Erythroblast (primary cell): ENCODE measurements at regions not wholly inside any gene's neighbourhood (a gene's known extent, or its start where the extent isn't known, plus 50 kb on each side); places are given as distances from the start of the nearest gene placed in this dataset.

Experiments used
- DNase-seq, 2 experiments: peaks; one replicate each; lab custom pipeline; 2025; lab: John Stamatoyannopoulos, UW
- GATA1 ChIP-seq: IDR thresholded peaks from 2 replicates; pipeline ENCODE4 v1.6.1; 2011; ENCODE audit warnings: low read depth, mild to moderate bottlenecking, control low read depth, low read length, moderate library complexity
- POLR2A ChIP-seq: IDR thresholded peaks from 2 replicates; pipeline ENCODE4 v1.6.1; 2011; ENCODE audit warnings: mild to moderate bottlenecking, low read length

DNA sequence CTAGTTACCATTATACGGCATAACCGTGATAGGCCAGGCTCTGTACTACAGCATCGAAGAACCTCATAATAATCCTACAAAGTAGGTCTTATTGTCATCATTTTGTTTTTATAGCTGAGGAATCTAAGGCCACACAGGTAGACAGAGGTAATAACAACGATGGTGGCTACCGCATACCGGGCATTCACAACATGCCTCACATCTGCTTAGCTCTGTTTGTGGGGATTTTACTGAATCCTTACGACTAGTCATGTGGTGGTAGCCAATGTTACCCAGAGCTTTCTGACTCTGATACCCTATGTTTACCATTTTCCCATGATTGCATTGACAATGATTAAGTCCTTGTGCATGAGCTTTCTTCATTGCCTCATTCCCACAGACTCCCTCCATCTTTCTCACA, 269.4 kb downstream of the TCF7L2 start:
- DNase-seq = no peak
- no peak for TF ChIP-seq POLR2A
- no peak for TF ChIP-seq GATA1

DNA sequence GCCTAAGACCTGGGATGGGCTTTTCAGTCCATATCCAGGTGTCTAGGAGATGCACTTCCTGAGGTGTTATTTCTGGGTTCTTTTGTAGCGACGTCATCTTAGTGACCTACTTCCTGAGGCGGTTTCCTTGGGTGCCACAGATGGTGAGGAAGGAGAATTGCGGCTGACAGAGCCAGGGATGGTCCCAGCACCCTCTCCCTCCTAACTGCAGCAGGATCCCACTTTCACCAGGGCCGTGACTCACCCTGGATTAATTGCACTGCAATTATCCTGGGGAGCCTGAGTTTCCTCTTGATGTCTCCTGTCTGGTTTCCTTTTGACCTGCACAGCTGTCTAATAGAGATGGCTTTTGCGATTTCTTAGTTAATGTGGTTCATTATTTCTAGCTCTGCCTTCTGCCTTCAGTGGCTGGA, 271.7 kb downstream of the TCF7L2 start:
- no peak for DNase-seq
- TF ChIP-seq POLR2A (no peak), GATA1 (no peak)

DNA sequence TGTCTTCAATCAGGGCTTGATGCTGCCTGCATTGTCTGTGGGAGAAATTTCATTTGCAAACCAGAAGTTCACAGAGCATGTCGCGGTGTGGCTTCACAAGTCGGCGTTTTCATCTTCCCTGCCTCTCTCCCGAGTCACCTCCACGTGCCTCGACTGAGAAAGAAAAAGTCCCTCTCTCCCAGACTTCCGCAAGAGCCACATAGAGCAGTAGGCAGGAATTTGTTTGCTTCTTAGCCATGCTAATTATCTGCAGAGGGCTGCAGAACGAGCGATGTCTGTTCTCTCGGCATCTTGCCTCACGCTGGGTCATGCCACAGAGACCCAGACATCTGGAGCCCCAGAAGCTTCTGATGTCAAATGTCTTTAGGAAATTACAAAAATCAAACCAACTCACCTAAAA, 272.2 kb downstream of the TCF7L2 start:
- no peak for TF ChIP-seq POLR2A
- TF ChIP-seq GATA1 = no peak
- DNase-seq = no peak

DNA sequence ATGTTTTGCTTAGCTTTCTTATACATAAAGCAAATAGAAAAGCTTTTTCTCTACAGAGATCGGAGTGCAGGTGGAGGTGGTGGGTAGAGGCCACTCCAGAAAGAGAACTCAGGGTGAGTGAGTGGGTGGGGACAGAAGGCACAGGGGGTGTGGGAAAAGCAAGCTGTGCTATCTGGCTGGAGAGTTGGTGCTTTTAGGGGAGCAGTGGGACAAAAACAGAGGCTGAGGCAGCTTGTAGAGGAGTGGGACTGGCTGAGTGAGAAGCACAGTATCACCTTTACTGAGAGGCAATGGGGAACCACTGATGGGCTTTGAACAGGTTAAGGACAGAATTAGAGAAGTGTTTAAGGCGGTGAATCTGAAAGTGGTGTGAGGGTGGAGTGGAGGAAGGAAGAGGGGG, 275.3 kb downstream of the TCF7L2 start:
- no peak for DNase-seq
- no peak for TF ChIP-seq POLR2A
- no peak for TF ChIP-seq GATA1

DNA sequence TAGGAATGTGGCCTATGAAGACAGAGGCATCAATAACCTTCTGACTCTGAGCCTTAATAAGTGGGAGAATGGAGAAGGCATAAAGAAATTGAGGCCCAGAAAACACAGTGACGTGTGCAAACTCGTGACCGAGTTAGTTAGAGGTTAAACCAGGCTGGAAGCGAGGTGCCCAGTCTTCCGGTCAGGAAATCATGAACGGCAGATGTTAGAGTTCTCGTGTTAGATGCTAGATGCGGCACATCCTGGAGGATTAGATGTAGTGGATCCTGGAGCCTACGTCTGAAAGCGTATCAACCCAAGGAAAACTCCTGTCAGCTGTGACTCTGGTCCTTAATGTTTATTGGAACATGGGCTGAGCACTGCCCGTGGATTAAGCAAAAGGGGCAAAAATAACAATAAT, 275.9 kb downstream of the TCF7L2 start:
- TF ChIP-seq POLR2A (no peak), GATA1 (no peak)

DNA sequence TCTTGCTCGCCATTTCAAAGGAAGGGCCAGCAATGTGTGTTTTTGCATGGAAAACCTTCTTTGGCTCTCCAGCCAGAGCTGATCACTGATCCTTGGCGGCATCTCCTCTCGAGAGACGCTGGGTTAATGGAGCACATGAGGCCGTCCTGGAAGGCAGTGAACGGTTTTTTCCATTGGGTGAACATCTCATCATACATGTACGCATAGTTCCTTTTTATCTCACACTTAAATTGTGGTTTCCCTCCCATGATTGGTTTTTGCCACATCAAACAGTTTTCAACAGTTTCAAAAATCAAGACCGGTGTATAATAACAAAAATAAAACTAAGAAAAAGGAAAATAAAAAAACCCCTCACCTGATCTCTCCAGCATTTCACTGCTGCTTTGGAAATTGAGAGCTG, 276.4 kb downstream of the TCF7L2 start:
- no peak for DNase-seq
- no peak for TF ChIP-seq GATA1
- TF ChIP-seq POLR2A = no peak

More for the DNA sequence above, 275.9 kb downstream of the TCF7L2 start:
- DNase-seq = no peak

DNA sequence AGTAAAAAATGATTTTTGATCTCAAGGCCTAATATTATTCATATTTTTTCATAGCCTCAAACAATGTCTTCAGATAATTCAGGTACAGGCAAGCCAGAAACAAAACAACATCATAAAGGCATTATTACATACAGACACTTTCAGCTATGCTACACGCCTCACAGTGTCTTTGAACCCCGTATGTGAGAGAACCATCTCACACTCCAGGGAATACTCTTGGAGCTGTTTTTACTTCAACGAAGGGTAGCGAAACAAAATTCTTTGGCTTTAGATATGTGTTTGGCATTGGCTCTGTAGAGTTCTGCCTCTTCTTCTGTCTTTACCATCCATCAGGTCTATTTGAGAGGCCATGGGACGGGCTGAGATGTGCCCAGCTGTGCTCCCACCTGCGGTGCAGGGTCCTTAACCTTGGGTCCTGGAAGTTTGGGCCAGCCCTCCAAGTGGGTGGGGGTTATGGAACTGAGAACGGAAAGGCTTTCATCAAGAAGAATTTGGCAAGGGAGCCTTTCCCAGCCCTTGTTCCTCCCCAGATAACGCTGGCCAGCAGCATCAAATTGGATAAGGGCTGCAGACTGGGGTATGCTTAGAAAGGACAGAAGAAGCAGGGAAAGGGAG, 276.9 kb downstream of the TCF7L2 start:
- no peak for TF ChIP-seq POLR2A
- TF ChIP-seq GATA1 = no peak
- no peak for DNase-seq

DNA sequence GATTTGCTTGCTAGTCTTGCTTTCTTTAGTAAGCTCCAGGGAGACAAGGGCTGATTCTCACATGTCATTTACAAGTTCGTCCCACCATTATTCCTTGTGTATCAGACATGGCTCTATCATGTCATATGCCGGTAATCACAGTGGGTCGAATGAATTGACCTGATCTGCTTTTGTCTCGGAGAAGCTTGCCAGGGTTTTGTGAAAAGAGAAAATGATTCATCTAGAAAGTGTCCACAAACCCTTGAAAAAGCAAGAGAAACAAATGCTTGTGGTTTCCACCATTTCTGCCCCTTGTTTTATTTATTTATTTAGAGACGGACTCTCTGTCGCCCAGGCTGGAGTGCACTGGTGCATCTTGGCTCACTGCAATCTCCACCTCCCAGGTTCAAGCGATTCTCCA, 278.5 kb downstream of the TCF7L2 start:
- no peak for DNase-seq
- TF ChIP-seq POLR2A (no peak), GATA1 (no peak)

DNA sequence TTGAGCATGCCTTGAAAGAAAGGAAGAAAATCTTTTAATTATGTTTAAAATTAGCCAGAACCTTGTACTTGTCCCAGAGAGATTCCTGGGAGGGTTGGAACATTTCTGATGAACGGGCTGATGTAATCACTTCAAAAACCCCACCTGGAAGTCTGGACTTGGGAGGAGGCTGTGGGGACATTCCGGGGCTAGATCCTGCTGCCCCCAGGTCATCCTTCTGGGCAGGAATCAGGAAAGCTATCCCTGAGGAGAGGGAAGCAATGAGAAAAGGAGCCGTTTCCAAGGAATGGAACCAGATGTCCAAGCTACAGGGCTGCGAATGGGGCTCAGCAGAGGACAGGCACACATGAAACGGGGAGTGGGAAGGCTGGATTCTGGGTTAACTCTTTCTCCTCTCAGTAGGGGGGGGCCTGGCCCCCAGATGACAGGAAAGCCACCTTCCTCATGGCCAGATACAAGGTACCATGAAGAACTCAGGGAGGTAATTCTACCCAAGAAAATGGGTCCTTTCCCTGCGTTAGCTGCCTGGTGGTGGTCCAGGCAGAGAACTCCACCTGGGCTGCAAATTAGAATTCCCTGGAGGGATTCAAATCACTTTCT, 280.1 kb downstream of the TCF7L2 start:
- no peak for DNase-seq
- TF ChIP-seq POLR2A = no peak
- TF ChIP-seq GATA1 = no peak

DNA sequence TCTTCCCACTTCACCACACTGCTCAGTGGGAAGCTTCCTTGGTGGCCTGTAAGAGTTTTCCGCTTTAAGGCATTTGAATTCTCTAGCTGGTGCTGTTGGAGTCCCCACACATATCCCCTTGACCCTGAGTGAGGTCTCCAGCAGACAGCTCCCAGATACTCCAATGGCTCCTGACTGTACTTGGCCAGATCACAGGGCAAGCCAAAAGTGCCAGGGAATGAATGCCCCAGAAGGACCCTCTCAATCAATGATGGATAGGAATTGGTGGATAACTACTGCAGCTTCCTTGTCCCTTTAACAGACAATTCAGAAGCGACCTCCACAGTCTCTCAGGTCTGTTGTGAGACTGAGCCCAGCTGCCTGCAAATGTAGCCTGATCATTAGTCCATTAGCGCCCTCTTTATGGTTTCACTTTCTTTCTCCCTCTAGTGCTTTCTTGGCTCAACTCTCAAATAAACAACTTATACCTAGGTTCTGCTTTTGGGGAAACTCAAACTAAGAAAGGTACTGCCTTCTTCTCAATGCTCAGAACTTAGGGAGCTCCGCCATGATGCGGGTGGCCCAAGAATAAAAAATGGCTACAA, 283.0 kb downstream of the TCF7L2 start:
- DNase-seq = no peak
- TF ChIP-seq POLR2A (no peak), GATA1 (no peak)

DNA sequence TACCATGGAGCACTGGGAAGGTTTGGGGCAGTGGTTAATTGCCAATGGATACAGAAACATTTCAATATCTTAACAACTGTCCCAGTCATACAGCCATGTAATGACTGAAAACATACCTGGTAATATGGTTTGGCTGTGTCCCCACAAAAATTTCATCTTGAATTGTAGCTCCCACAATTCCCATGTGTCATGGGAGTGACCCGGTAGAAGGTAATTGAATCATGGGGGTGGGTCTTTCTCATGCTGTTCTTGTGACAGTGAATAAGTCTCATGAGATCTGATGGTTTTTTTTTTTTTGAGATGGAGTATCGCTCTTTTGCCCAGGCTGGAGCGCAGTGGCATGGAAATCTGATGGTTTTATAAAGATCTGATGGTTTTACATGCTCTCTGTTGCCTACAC, 284.4 kb downstream of the TCF7L2 start:
- DNase-seq = no peak
- no peak for TF ChIP-seq POLR2A
- TF ChIP-seq GATA1 = no peak

DNA sequence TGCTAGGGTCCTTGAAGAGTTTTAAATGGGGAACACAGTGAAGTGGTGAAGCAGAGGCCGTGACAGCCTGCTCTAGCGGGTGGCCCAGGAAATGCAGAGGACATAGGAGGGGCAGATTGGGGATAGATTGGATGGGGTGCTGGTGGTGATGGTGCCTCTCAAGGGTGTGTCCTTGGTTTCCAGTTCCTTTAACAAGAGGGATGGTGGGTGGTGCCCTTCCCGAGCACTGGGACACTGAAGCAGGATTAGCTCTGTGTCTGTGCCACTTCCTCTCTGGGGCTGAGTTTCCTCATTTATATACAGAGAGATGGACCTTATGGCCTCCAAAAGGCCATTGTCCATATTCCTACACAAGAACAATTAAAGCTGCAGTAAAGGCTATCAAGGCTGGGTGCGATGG, 285.5 kb downstream of the TCF7L2 start:
- TF ChIP-seq GATA1 = no peak
- TF ChIP-seq POLR2A = no peak
- no peak for DNase-seq

DNA sequence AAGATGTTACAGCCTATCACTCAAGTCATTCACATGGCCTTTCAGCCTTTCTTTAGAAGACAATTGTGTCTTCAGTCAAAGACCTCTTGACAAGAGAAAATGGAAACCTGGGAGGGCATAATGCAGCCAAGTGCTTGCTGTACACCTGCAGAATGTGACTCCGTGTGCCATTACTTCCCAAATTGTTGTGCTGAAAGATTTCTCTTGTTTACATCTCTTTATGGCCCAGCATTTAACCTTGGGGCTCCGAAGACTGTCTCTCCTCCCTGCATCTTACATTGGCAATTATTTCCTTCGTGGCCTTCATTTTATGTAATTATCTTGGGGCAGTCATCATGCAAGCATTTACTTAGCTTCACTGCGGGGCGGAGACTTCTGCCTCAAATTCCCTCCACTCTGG, 287.0 kb downstream of the TCF7L2 start:
- TF ChIP-seq GATA1 (no peak), POLR2A (no peak)
- DNase-seq = no peak

DNA sequence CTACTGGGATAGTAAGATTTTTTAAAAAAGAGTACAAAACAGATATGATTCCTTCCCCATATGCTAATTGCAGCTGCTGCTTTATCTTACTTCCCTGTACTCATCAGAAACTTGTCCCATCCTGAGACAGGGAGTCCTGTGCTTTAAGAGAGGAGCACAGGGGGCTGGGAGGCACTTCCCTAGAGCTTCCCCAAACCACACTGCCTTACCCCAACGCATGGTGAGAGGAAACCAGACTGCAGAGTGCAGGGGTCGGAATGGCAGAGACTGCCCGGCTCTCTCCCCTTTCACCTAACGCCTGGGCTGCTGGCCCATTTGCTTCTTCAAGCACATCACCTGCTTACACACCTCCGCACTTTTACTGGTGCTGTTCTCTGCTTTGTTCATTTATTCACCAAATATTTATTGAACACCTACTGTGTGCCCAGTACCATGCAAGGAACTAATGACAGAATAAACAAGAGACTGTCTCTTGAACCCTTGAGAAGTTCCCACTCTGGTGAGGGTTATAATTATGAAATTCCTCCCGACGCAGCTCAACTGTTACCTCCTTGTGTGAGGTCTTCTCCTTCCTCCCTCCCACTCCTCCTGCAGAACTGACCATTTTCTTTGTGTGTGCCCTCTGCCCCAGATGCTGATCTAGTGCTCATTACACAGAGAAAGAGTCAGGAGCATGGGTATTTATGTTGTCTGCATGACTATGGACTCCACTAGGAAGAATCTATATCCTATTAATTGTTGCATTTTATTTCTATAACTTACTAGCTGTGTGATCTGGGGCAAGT, 289.7 kb downstream of the TCF7L2 start:
- DNase-seq = no peak
- TF ChIP-seq GATA1 (no peak), POLR2A (no peak)
